ENCODE measurements at regions not wholly inside any gene's neighbourhood (a gene's known extent, or its start where the extent isn't known, plus 50 kb on each side); places are given as distances from the start of the nearest gene placed in this dataset.
"Not testable (repeated sequence)": the region's sequence is repeated elsewhere in the genome, so short reads cannot be mapped to it uniquely, and the experiment has no call there.

DNA sequence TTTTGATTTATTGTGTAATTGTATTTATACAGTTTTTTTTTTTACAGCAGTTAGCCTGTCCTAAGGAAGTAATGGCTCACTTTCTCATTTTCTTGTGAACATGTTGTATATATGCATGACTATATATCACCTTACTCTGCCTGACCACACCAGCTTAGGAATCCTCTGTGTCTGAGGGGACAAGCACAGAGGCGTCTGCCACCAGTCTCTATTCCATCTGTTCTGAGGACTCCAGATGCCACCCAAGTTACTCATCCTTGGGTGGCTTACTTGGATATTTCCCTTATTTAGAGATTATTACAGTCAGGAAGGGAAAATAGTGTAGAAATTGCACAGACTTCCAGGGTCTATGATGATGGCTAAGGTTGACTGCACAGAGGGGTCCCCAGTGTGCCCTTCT, 256.3 kb upstream of the C9orf72 start:
- DNase-seq: no peak

DNA sequence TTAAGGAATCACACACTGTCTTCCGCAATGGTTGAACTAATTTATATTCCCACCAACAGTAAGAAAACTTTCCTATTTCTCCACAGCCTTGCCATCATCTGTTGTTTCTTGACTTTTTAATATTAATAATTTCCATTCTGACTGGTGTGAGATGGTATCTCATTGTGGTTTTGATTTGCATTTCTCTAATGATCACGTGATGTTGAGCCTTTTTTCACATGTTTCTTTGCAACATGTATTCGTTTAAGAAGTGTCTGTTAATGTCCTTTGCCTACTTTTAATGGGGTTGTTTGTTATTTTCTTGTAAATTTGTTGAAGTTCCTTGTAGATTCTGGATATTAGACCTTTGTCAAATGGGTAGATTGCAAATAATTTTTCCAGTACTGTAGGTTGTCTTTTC, 258.8 kb upstream of the C9orf72 start:
- DNase-seq: not testable (repeated sequence)

DNA sequence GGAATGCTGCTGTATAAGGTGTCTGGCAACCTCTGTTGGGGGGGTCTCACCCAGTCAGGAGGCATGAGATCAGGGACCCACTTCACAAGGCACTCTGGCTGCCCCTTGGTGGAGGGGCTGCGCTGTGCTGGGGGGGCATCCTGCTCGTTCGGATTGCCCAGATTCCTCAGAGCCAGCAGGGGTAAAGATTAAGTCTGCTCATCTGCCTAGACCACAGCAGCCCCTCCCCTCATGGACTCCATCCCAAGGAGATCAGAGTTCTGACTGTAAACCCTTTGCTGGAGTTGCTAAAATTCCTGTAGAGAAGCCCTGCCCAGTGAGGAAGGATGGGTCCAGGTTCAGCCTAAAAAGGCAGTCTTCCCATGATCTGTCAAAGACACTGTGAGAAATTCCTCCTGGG, 262.0 kb upstream of the C9orf72 start:
- DNase-seq: no peak

DNA sequence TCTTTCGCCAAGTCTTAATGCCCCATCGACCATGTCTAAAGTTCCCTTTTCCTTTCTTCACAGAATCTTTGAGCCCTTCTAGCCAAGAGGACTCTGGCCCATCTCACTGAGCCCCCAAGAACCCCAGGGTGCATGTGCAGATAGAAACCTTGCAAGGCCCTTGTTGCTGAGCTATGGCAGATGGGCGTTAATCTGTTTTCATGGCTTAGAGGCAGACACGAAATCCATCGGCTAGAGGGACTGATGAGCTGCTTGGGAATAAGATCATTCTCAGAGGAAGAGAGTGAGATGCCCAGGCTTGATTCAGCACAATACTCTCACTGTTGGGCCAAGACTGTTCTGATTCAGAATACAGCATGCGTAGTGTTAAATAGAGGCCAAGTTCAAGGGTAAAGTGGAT, 262.5 kb upstream of the C9orf72 start:
- DNase-seq: no peak

DNA sequence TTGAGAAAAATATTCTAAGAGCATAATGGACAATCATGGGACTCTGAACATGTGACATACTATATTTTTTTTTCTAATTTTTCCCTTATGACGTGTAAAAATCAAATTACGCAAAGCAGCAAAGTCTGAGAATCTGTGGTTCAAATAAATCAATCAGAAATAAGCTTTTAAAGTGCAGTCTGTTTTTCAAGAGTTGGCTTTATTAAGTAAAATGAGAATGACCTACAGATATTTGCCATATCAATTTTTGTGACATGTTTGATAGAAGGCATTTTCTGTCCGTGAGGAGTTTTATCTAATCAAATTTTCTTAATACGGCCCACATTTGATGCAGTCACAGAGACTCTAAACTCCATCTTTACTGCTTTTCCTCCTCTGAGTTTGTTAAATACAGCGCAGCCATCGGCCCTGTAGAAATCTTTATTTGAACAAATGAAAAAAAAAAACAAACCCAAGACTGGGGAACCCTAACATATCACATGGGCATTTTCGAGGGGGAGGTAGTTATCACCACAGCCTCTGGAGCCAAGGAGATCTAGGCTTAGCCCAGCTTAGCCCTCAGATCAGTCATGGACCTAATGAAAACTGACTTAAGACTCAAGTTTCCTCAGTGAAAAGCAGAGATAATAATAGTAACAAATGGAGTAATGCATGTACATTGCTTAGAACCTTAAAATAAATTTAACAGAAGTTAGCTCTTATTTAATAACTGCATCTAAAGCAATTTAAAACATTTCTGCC, 263.6 kb upstream of the C9orf72 start:
- no peak for DNase-seq

DNA sequence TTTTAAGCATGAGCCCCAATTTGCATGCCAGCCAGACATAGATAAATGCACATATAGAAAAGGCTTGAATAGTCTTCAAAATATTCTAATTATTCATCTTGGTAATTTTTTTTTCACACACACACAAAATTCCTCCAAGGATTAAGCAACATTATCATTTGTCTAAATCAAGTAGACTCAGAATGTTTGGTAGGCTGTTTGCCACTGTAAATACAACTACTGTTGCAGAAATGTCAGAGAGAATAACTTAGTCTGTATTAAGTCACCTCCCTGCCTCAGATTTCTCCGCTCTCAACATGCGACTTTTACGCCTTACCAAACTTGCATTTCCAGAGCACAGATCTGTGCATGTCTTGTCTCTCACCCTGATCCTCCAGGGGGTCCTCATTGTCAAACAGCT, 265.6 kb upstream of the C9orf72 start:
- no peak for DNase-seq

DNA sequence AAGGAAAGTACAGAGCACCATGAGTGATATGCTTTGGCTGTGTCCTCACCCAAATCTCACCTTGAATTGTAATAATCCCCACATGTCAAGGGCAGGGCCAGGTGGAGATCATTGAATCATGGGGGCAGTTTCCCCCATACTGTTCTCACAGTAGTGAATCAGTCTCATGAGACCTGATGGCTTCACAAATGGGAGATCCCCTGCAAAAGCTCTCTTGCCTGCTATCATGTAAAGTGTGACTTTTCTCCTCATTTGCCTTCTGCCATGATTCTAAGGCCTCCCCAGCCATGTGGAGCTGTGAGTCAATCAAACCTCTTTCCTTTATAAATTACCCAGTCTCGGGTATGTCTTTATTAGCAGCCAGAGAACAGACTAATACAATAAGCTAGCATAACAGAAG, 266.5 kb upstream of the C9orf72 start:
- not testable (repeated sequence) for DNase-seq

DNA sequence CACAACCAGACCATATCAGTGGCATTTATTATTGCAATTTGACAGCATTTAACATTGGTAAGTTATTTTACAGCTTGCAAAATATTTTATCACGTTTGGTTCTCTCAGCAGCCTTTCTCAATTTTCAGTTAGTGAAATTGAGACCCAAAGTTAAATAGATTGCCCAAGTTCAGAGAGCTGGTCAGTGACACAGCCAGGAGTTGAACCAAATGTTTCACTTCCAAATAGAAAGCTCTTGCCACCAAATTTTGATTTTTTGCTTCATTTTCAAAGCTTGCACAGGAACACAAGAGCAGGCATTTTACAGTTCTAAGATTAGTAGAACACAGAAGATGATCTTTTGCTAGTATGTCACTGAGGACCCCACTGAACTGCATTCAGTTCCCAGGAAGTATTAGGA, 271.5 kb upstream of the C9orf72 start:
- no peak for DNase-seq

DNA sequence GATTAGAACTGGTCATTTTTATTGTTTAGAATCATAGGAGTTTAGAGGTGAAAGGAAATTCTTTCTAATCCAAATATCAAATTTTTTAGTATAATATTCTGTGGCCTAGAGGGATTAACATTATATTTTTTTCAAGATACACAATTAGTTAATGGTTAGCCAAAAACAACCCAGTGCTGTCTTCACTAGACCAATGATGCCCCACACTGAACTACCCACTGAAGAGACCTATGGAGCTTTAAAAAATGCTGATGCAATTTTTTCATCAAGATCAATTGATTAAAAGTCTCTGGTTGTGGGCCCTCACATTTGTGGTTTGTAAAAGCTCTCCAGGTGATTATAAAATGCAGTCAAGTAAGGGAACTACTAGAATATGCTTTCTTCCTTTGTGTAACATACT, 274.1 kb upstream of the C9orf72 start:
- DNase-seq: no peak

DNA sequence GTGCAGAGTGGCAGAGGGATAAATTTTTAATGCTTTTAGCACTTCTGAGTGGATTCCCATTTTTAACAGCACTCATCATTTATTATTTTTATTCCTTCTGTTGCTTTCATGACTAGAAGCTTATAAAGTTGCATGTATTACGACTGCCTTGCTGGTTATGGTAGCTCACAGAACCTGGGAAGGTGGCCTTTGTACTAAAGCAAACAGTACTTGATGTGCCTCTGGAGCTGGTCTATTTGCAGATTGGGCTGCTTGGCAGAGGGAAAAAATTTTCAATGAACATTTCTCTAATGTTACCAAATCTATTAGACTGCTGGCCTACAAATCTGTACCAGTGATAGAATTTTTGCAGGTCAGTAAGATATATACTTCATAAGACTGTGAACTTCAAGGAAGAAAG, 274.5 kb upstream of the C9orf72 start:
- no peak for DNase-seq

DNA sequence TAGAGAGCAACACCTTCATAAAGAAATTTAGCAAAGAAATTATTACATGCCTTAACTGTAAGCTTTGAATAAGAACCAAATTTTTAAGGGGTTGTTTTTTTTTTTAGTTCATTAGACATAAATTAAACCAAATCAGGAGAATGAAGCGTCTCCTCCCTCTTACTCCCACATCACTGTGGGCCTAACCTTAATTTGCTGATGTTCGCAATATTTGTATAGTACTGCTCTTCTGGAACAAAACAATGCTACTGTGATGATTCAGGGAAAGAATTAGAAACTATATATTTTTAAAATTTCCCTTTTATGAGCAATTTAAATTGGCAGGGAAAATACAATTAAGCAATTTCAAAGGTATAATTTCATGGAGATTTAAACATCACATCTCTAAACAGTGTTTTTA, 275.0 kb upstream of the C9orf72 start:
- DNase-seq: no peak

DNA sequence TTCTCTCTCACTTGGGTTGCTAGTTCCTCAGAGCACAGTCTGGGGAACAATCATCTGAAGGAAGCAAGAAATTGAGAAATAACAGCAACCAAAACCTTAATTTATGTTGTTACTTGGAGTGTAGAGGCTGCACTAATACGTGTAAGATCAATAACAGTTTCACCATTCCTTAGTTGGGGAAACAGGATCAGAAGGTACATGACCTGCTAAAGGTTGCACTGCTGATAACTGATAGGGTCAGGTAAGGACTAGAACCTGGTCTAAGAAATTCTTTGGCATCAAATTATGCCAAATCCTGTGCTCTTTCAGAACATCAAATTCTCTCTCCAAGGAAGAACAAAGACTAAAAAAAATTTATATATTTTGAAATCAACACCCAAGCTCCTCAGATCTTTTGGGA, 278.6 kb upstream of the C9orf72 start:
- DNase-seq: no peak

DNA sequence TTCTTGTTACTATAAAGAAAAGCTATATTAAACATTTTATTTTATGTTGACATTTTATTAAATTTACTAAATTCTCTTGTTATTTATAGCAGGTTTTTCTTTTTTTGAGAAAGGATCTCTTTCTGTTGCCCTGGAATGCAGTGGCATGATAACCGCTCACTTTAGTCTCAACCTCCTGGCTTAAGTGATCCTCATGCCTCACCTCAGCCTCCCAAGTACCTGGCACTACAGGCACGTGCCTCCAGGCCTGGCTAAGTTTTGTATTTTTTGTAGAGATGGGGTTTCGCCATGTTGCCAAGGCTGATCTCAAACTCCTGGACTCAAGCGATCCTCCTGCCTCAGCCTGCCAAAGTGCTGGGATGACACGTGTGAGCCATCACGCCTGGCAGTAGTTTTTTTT, 280.2 kb upstream of the C9orf72 start:
- DNase-seq: no peak

DNA sequence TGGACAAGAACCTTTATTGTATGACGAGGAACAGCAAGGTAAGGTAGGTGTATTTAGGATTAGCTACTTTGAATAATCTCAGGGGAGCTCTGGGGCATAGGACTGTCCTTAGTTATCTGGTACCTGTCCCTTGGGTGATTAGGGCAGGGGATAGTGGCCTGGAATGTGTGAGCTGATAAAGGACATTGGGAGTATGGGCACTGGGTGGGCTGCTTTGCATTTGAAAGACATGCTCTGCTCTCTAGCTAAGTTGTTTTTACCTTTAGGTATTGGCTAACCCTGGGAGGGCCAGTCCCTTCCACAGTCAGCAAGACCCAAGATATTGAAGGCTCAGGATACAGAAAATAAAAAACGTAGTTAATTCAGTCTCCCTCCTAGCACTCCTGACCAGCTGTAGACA, 282.8 kb upstream of the C9orf72 start:
- no peak for DNase-seq

DNA sequence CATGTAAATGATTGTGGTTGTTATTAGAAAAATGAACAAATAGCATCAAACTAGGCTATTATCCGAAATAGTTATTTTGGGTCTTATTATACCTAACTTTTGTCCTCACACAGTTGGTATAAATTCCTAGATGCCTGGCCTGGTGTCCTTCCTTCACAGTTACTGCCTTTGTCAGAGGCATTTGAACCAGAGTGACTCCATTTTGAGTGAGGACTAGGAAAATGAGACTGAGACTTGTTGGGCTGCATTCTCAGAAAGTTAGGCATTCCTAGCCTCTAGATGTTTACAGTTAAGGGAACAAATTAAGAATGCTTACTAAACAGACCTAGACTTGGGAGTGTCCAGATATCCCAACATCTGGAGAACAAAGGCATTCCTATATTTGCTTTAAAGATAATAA, 283.5 kb upstream of the C9orf72 start:
- no peak for DNase-seq

DNA sequence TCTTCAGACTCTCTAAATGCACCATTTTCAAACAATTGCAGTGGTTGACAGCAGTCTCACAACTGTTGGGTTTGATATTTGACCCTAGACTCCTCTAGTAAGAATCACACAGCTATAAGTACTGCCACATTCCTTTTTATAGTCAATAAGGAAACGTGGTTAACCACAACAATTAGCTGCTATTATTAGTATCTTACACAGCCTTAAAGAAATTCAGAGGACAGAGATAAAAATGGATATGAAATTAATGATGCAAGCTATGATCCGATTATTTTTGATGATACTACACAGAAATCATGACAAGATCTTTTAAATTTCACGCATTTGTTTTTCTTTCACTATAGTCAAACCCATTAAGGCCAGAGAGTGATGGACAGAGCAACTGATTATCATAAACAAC, 288.6 kb upstream of the C9orf72 start:
- DNase-seq: no peak

DNA sequence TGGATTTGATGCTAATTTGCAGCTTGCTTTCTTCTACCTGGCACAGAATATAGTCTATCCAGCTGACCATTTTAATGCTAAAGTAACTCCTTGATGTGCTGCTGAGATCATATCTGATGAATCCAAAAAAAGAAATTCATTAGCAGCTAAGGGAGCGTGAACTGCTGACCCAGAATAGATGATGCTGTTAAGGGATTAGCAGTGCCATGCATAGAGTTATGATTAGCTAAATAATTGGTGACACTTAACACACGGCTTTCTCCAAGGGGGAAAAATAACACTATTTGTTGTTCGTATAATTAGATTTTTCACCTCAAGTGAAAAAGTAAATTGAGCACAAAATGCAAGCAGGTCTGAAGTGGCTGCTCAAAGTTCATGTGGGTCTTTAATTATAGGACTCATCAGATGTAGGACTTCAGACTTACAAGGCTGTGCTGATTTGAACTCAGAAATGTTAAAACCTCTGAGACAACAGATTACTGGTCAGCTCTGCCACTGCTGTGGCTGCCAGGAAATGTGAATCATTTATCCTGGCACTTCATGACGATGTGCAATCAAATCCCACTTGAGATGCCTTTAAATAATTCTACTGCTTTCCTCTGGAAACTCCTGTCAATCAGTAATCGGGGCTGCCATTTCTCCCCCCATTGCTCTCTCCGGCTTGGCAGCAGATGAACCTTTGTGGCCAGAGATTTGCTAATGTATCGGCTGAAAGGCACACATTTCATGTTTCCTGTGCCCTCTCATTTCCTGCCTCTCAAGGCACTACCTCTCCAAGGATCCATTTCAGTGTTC, 291.6 kb upstream of the C9orf72 start:
- DNase-seq: no peak

DNA sequence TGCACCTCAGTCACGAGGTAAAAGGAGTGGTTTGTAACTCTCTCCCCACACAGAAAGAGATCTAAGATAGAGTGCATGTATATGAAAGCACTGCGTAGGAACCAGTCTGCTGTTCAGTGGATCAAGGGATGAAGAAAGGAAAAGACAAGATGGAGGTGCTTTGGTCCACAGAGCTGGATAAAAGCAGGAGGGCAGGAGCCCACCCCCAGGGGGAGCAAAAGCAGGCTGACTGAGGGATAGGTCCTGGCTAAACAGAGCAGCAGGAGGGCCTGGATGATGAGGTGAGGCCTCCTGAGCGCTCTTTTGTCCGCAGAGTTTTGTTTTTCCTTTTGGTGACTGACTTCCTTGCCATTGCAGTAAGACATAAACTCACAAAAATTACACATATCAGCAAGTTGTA, 293.5 kb upstream of the C9orf72 start:
- no peak for DNase-seq

DNA sequence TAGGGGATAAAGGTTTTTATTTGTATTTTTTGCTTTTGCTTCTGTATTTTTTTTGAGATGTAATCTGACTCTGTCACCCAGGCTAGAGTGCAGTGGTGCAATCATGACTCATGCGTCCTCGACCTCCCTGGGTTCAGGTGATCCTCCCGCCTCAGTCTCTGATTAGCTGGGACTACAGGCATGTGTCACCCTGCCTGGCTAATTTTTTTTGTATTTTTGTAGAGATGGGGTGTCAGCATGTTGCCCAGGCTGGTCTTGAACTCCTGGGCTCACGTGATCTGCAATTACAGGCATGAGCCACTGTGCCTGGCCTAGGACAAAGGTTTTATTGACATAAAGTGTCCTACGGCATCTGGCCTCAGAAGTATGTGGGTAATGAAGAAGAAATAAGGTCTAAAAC, 297.1 kb upstream of the C9orf72 start:
- no peak for DNase-seq

DNA sequence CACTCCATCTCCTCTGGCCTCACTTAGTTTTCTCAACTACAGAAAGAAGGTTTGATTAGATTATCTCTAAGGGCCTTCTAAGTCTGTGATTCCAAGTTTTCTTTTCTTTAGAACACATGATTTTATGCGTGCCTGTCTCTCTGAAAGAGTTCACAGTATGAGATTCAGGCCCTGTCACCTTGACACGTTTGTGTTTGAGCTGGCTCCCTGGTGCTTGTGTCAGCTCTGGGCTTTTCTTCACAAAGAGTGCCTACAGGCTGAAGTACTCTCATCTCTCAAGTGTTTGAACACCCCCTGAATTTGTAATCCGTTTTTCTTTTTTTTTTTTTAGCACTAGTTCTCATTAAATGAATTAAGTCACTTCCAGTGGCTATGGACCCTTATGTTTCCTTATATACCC, 306.9 kb upstream of the C9orf72 start:
- no peak for DNase-seq

DNA sequence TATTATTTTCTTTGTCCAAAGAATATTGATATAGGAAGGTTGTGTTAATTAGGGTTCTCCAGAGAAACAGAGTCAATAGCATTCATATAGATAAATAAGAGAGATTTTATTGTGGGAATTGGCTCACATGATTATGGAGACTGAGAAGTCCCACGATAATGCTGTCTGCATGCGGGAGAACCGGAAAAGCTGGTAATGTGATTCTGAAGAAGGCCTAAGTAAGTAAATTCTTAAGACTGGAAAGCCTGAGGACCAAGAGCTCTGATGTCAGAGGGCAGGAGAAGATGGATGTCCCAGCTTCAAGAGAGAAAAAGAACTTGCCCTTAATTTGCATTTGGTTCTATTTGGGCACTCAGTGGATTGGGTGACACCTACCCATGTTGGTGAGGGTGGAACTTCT, 307.4 kb upstream of the C9orf72 start:
- no peak for DNase-seq

DNA sequence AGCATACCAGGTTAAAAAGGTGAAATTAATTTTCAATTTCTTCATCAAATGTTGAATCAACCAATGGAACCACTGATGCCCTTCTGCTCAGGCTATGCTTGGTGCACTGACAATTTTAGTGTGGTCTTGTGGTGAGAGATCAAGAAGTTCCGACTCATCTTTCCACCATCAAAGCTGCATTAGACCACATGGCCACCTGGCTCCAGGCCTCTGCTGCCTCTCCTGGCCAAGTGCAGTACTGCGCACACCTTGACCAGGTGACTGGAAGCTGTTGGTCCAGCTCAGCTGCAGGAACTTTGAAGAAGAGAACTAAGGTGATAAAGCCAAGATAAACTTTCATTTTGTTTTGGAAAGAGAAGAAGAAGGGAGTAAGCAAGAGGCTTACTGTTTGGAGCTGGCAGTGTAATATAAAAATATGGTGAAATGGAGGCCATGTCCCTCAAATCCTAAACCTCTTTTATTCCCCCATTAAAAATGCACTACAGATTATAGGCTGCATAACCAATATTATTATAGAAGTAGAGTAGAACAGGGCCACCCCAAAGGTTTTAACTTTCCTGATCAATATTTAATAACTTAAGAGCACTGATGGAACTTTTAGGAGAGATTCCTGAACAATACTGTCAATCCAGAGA, 315.5 kb upstream of the C9orf72 start:
- no peak for DNase-seq

DNA sequence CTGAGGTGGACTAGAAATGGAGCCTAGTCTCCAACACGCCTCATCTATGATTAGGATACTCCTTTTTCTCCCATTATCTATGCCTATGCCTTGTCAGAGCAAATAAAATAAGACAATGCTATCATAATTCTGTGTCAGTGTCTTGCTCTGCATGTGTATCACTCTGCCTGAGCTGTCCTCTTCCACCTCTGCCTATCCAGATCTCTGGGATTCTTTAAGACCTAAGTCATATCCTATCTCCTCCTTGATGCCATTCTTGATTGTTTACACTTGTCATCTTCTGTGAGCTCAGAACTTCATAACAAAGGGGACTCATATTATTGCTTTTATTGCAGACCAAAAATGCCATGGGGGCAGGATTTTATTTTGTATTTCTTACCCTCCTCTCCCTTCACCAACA, 351.2 kb upstream of the C9orf72 start:
- DNase-seq: no peak

DNA sequence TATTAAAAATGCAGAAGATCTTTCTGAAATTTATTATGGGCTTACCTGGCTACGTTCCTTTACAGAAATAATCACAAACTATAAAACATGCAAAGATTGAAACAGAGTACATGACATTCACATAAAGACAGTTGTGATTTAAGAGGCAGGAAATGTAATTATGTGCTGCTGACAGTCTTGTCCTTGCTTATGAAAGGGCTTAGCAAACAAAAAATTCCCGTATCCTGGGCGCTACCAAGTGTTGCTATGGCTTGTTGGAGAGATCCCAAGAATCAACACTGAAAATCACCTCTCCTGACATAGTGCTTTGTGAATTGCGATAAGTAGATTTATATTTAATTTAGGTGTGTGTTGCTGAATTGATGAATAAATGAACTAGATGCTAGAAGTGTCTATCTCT, 352.5 kb upstream of the C9orf72 start:
- DNase-seq: no peak
